Lower lobe of right lung (tissue), 2 donors: ENCODE measurements at regions not wholly inside any gene's neighbourhood (a gene's known extent, or its start where the extent isn't known, plus 50 kb on each side); places are given as distances from the start of the nearest gene placed in this dataset.

ENCODE experiments used
- ATAC-seq, 2 donors: fragments of 200-7000 bp; cut with Tn5 transposase; one replicate each; pipeline ENCODE4 v1.9.1; 2020 to 2022; ENCODE audit warnings: mild to moderate bottlenecking in 2 of 2, moderate library complexity in 2 of 2
- DNase-seq: peaks from one replicate; pipeline ENCODE4 v3.0.0-alpha.2; 2020
- H3K27ac ChIP-seq: fragments of 200-600 bp; one replicate; pipeline ENCODE4 v1.8.0; 2022
- H3K27me3 ChIP-seq: fragments of 200-600 bp; one replicate; pipeline ENCODE4 v1.8.0; 2022; ENCODE audit warnings: low read depth
- H3K36me3 ChIP-seq: fragments of 200-600 bp; one replicate; pipeline ENCODE4 v1.8.0; 2022; ENCODE audit warnings: mild to moderate bottlenecking
- H3K4me1 ChIP-seq: fragments of 200-600 bp; one replicate; pipeline ENCODE4 v1.8.0; 2022
- H3K4me3 ChIP-seq: fragments of 200-600 bp; one replicate; pipeline ENCODE4 v1.8.0; 2022; ENCODE audit warnings: mild to moderate bottlenecking
- H3K9me3 ChIP-seq: fragments of 200-600 bp; one replicate; pipeline ENCODE4 v1.8.0; 2022
- CTCF ChIP-seq: fragments of 200-600 bp; IDR thresholded peaks from one replicate; pipeline ENCODE4 v1.8.0; 2022; ENCODE audit warnings: antibody characterized with exemption, mild to moderate bottlenecking
- intact Hi-C: fragments of 100-400 bp; cut with DNase I; formaldehyde crosslinking; loops from one replicate; pipeline ENCODE4 v1.11.0; 2022
- donor health status: DM: no; HTN: yes; CAD: no; lungs with severe emphysema.

- no peak overlapping the region for H3K27ac ChIP-seq
- H3K27me3 ChIP-seq = no peaks in the 10 kb centered on the region
- ATAC-seq (no peak), DNase-seq (no peak)
- H3K36me3 ChIP-seq = no peaks in the 10 kb centered on the region
- no peaks in the 10 kb centered on the region for H3K9me3 ChIP-seq
- no peak for TF ChIP-seq CTCF
- H3K4me3 ChIP-seq = no peak overlapping the region
- intact Hi-C loops = no loop called here
- H3K4me1 ChIP-seq = no peaks in the 10 kb centered on the region
These were observed 457.9 kb upstream of the ALCAM start for GRCh38 chr3:104908761-104909160.

- intact Hi-C loops = no loop called here
These were observed 457.5 kb upstream of the ALCAM start for GRCh38 chr3:104909198-104909597.

GRCh38 chr3:104909721-104910120 lies 457.0 kb upstream of the ALCAM start:
- no peaks in the 10 kb centered on the region for H3K36me3 ChIP-seq
- intact Hi-C loops = no loop called here
- H3K4me3 ChIP-seq = no peak overlapping the region
- H3K9me3 ChIP-seq = no peaks in the 10 kb centered on the region
- no peaks in the 10 kb centered on the region for H3K4me1 ChIP-seq
- no peak for ATAC-seq
- no peak overlapping the region for H3K27ac ChIP-seq
- H3K27me3 ChIP-seq = no peaks in the 10 kb centered on the region
- no peak for DNase-seq
- TF ChIP-seq CTCF = no peak

More at GRCh38 chr3:104909198-104909597, 457.5 kb upstream of the ALCAM start:
- ATAC-seq = no peak
- H3K4me1 ChIP-seq = no peaks in the 10 kb centered on the region
- H3K4me3 ChIP-seq = no peak overlapping the region
- TF ChIP-seq CTCF = no peak
- no peak for DNase-seq
- H3K9me3 ChIP-seq = no peaks in the 10 kb centered on the region
- no peaks in the 10 kb centered on the region for H3K36me3 ChIP-seq
- H3K27me3 ChIP-seq = no peaks in the 10 kb centered on the region
- H3K27ac ChIP-seq = no peak overlapping the region

- Histone ChIP-seq H3K4me3 (no peak overlapping the region), H3K36me3 (no peaks in the 10 kb centered on the region), H3K27ac (no peak overlapping the region), H3K9me3 (no peaks in the 10 kb centered on the region), H3K27me3 (no peaks in the 10 kb centered on the region), H3K4me1 (no peaks in the 10 kb centered on the region)
- TF ChIP-seq CTCF = no peak
- DNase-seq = no peak
- intact Hi-C loops = no loop called here
- no peak for ATAC-seq
These were observed 455.3 kb upstream of the ALCAM start for GRCh38 chr3:104911376-104911775.

- intact Hi-C loops = no loop called here
- no peak for DNase-seq
- no peaks in the 10 kb centered on the region for H3K36me3 ChIP-seq
- no peak overlapping the region for H3K27ac ChIP-seq
- no peaks in the 10 kb centered on the region for H3K27me3 ChIP-seq
- no peak for TF ChIP-seq CTCF
- ATAC-seq = no peak
- H3K9me3 ChIP-seq = peaks cover 9% of the 10 kb centered on the region
- H3K4me3 ChIP-seq = no peak overlapping the region
- H3K4me1 ChIP-seq = no peaks in the 10 kb centered on the region
These were observed 449.7 kb upstream of the ALCAM start for GRCh38 chr3:104916971-104917370.

GRCh38 chr3:104920512-104920911 lies 446.2 kb upstream of the ALCAM start:
- intact Hi-C loops = no loop called here
- no peak for ATAC-seq

More at GRCh38 chr3:104920512-104920911, 446.2 kb upstream of the ALCAM start:
- Histone ChIP-seq H3K27me3 (no peaks in the 10 kb centered on the region), H3K36me3 (no peaks in the 10 kb centered on the region), H3K9me3 (peaks cover 9% of the 10 kb centered on the region), H3K4me3 (no peak overlapping the region), H3K27ac (no peak overlapping the region), H3K4me1 (no peaks in the 10 kb centered on the region)
- no peak for TF ChIP-seq CTCF
- no peak for DNase-seq
